CD4-positive, alpha-beta T cell treated with Interleukin-21 for 1 hour (primary cell): ENCODE measurements at regions not wholly inside any gene's neighbourhood (a gene's known extent, or its start where the extent isn't known, plus 50 kb on each side); places are given as distances from the start of the nearest gene placed in this dataset.
"Not testable (repeated sequence)": the region's sequence is repeated elsewhere in the genome, so short reads cannot be mapped to it uniquely, and the experiment has no call there.

Experiments
- DNase-seq: peaks from one replicate; pipeline ENCODE4 v3.0.0-alpha.2; 2020

GRCh38 chr15:77861997-77862635 lies 215.4 kb downstream of the TBC1D2B start:
- not testable (repeated sequence) for DNase-seq

DNA sequence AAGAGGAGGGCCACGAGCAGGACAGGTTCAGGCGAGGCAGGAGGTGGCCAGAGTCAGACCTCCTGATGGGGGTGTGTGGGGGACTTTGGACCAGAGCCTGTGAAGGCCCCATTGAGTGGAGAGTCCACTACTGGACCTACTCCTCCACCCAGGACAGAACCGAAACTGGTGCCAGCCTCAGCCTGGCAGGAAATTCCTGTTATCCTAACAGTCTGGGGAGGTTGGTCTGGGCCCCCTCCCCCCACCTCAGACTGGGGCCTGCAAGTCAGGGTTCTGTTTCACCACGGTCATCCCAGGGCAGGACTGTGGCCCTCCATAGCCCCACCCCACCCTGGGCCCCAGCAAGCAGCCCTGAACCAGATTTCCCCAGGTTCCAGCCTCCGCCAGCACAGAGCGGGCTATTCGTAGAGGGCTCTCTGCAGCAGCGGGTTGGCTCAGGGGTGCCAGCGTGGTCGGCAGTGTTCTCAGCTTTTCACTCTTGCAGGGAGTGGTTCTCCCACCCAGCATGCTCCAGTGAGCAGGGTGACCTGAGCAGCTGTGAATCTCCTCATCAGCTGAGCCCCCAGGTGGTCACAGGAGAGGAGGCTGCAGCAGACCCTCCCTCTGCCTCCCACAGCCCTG lies 217.3 kb downstream of the TBC1D2B start:
- no peak for DNase-seq

- DNase-seq, result no peak
These were observed 217.9 kb downstream of the TBC1D2B start for GRCh38 chr15:77859491-77860060.

DNA sequence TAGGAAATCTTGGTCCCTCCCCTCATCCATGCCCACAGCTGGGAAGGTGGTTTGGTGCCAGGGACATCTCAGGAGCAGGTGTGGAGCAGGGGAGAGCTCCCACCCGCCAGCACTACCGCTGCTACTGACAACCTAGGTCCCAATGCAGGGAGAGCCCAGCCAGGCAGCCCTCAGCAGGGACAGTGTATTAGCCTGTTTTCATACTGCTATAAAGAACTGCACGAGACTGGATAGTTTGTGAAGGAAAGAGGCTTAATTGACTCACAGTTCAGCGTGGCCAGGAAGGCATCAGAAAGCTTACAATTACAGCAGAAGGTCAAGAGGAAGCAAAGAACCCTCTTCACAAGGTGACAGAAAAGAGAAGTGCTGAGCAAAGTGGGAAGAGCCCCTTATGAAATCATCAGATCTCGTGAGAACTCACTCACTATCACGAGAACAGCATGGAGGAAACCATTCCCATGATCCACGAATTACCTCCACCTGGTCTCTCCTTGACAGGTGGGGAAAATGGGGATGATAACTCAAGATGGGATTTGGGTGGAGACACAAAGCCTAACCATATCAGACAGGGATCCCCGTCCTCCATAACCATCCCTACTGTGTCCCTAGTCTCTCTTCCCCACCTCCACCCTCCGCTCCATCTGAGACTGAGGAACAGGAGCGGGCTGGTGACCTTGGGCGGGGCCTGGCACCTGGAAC lies 218.6 kb downstream of the TBC1D2B start:
- no peak for DNase-seq

DNA sequence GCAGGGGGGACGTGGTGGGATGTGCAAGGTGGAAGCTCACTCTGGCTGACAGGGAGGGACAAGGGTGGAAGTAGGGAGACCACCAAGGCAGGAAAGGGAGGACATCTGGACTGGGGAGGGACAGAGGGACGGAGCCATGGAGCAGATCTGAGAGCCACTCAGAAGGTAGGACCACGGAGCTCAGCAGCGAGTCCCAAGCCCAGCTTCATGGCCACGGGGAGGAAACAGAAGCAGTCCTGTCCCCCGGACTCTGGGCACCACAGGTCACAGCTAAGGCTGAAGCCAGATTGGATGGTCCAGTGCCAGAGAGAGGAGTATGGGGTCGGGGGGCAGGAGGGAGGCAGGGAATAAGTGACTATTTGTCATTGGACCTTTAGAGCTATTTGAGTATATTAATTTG lies 220.1 kb downstream of the TBC1D2B start:
- DNase-seq, result no peak

DNA sequence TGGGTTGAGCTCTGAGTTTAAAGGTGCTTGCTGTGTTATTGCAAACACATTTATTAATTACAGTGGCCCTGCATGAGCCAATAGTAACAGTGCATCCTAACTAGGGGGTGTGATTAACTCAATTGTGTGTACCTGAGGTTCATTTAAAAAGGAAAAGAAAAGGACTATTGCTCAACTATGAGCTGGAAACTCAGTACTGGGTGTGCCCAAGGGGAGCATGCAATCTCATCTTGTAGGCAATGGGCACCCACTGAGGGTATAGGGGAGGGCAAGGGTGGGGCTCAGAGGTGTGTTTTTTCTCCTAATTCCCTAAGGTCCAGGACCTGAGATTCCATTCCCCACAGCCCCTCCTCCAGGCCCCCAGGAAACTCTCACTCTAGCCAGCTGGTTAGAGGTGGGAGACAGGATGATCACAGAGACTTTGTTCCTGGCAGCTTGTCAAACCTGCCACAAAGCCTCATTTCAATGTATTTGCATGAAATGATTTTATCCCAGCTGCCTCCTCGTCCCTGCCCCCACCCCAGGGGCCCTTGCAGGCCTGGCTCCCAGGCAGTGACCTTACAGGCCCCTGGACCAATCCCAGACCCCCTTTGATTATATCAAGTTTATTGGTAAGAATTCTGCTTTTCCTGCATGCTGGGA lies 220.7 kb downstream of the TBC1D2B start:
- no peak for DNase-seq

DNA sequence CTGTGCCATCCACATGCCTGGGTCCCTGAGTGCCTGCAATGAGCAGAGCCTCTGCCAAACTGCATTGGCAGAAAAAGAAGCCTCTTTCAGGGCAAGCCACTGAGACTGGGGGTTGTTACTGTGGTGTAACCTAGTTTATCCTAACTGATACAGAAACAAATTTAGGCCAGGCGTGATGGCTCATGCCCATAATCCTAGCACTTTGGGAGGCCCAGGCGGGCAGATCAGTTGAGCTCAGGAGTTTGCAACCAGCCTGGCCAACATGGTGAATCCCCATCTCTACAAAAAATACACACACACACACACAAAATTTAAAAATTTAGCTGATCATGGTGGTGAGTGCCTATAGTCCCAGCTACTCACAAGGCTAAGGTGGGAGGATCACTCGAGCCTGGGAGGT lies 221.6 kb downstream of the TBC1D2B start:
- DNase-seq, result no peak

DNA sequence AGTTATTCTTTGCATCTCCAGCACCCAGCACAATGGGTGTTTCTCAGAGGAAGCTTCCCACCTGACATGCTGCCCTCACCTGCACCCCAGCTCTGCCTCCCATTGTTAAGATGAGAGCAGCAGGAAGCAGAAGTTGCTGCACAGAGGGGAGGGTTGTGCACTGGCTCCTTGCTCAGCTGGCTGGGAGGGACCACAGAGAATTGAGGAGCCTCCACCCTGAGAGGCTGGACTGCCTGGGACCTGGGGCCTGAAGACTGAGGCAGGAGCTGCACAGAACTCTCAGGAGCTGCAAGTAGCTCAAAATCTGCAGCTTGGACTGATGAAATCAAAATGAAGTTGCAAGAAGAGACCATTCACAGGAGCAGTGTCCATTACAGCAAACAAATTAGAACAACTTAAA lies 222.3 kb upstream of the LINGO1 start:
- no peak for DNase-seq

- no peak for DNase-seq
These were observed 221.2 kb upstream of the LINGO1 start for GRCh38 chr15:77853910-77854309.

DNA sequence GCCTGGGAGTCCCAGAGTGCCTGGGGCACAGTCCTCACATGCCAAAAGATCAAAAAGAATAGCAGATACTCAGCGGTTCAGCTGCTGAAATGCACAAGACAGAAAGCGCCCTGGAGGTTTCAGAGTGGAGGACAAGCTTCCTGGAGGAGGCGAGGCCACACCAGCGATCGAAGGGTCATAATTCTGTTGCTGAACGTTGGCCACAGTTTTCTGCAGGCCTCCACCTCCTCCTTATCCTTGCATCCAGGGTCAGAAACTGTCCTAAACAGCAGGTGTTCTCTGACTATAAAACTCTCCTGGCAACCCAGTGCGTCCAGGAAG lies 220.3 kb upstream of the LINGO1 start:
- no peak for DNase-seq

DNA sequence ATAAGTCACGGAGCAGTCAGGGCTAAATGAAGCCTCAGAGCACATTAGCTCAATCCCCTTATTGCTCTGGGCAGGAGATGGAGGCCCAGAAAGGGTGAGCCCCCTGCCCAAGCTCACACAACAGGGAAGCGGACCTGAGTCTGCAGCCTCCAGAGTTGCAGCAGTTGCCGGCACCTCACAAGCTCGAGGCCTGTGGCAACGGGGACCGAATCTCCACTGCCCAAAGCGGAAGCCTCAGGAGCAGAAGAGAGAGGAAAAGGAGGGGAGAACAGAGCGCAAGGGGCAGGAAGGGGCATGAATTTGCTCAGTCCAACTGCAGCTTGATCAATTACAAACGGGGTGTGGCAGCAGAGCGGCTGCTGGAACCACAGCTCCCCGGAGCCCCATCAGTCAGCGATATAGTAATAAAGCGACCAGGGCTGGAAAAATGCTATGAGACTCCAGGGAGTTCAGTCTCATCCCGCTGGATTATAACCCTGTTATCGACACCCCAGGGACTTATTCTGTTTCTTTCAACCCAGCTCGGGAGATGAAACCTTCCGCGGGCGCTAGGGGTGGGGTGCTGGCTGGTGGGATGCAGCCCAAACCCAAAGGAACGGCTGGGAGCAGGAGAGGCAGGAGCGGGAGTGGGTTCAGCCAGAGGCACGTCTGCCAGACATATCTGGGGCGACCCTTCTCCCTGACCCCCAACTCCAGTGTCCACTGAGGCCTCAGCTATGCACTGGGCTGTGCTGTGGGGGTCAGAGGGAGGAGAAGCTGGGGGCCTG lies 219.7 kb upstream of the LINGO1 start:
- DNase-seq, result no peak

GRCh38 chr15:77851691-77852090 lies 219.0 kb upstream of the LINGO1 start:
- no peak for DNase-seq

DNA sequence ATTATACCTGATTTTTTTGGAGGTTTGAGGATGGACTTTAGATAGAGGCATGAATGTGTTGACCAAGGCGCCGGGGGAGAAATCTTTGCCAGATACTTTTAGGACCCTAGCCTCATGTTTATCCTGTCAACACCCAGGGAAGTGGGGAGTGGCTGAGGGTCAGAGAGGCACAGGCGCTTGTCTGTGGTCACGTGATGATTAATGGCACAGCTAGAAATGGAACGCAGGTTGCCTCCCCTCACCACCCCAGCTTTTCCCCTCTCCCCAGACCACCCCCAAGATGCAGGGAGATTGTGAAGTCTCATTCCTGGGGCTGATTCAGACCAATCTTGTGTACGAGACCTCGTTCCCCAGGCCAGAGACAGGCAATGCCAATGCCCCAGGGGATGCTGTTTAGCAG lies 218.4 kb upstream of the LINGO1 start:
- no peak for DNase-seq

DNA sequence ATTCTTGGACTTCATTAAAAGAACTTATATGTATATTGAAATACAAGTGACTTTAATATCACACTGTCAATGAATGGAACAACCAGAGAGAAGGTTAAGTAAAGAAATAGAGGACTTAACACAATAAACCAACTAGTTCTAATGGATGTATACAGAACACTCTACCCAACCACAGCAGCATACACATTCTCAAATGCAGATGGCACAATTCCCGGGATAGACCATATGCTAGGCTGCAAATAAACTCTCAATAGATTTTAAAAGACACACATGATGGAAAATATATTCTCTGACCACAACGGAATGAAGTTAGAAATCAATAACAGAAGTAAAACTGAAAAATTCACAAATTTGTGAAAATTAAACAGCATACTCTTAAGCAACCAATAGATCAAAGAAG lies 214.3 kb upstream of the LINGO1 start:
- no peak for DNase-seq

- DNase-seq, result no peak
These were observed 213.6 kb upstream of the LINGO1 start for GRCh38 chr15:77846360-77846759.

GRCh38 chr15:77844798-77845446 lies 212.2 kb upstream of the LINGO1 start:
- no peak for DNase-seq

DNA sequence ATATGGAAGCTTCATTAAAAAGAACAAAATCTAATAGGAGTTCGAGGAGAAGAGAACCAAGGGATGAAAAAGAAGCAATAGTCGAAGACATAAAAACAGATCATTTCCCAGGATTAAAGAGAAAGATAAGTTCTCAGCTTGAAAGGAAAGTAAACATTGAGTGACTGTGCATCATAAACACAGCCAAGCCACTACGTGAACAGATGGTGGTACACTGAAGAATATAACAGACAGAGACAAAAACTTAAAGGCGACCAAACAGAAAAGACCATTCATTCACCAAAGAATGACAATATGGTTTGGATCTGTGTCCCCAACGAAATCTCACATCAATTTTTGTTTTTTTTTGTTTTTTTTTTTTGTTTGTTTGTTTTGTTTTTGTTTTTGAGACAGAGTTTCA lies 210.8 kb upstream of the LINGO1 start:
- DNase-seq, result no peak

- no peak for DNase-seq
These were observed 208.5 kb upstream of the LINGO1 start for GRCh38 chr15:77840991-77841775.

DNA sequence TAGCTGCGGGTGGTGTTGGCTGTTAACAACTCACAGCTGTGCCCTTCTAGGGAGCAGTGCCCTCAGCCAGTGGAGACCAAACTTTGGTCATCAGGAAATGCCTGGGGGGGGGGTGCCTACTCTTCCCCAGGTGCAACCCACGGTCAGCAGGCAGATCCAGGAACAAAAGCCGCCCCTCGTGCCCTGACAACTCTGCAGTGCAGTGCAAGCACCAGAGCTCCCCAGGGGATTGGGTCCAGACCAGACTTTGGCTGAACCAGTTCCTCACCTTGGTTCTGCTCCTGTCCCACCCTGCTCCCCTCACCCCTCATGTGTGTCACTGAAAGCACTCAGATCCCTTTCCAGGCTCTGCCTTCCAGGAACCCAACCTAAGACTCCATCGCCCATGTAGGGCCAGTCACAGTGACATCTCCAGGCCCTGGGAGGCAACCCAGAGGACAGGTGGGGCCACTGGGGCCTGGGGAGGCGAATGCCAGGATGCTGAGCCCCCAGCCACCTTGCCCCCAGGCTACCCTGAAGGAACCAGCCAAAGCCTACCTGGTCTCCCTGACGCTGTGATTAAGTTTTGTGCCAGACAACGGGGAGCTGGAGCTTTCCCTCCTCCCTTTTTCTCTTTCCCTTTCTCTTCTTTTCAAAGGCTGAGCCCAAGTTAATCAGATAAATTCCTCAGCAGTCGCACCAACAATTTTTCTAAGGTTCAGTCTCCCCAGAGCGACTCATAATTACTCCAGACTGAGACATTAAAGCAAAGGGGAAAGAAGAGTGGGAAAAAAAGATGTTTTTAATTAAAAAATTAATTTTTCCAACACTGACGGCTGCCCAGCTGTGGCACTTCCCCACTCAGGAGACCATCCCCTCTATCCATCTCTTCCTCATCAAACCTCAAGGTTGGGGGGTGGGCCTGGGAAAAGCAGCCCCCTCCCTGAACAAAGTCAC lies 207.5 kb upstream of the LINGO1 start:
- no peak for DNase-seq

DNA sequence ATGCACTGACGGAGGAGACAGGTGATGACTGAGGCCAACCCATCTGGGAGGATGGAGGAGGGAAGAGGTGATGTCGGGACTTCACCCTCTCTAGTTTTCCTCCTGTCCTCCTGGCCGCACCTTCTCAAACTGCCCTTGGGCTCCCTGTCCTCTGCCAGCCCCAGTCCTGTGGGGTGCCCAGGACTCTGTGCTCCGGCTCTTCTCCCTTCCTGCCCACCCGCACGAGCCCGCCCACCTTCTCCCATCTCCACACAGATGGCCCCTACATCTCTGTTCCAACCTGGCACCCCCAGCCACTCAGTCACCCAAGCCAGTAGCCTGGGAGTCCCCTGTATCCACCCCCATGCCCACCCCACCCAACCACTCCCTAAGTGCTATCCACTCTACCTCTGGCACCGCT lies 206.7 kb upstream of the LINGO1 start:
- no peak for DNase-seq
